ENCODE measurements at regions not wholly inside any gene's neighbourhood (a gene's known extent, or its start where the extent isn't known, plus 50 kb on each side); places are given as distances from the start of the nearest gene placed in this dataset.

- TF ChIP-seq CTCF (IDR thresholded peaks at IDR 0.05), result no peak
- TF ChIP-seq POLR2A (IDR thresholded peaks at IDR 0.05), result no peak
These were observed 331.0 kb downstream of the PCDH7 start for GRCh38 chr4:31051151-31051550.
